ENCODE measurements at regions not wholly inside any gene's neighbourhood (a gene's known extent, or its start where the extent isn't known, plus 50 kb on each side); places are given as distances from the start of the nearest gene placed in this dataset.

- no peak for TF ChIP-seq POLR2A (IDR thresholded peaks at IDR 0.05; ENCODE audit: low read length)
- TF ChIP-seq GATA1 (IDR thresholded peaks at IDR 0.05; ENCODE audit: low read depth, low read length) = no peak
These were observed 372.7 kb upstream of the KYNU start for GRCh38 chr2:142504754-142505153.
